Neural crest cell (in vitro differentiated cells): ENCODE measurements at regions not wholly inside any gene's neighbourhood (a gene's known extent, or its start where the extent isn't known, plus 50 kb on each side); places are given as distances from the start of the nearest gene placed in this dataset.

ENCODE experiments used
- DNase-seq: peaks from one replicate; pipeline ENCODE4 v3.0.0; 2021; ENCODE audit warnings: low read depth, mixed read lengths, low spot score
- H3K27ac Mint-ChIP-seq: one replicate; pipeline ENCODE4 v1.8.0; 2021; ENCODE audit warnings: mild to moderate bottlenecking, mixed read lengths; ENCODE audit not compliant: unreplicated experiment
- H3K27me3 Mint-ChIP-seq: 2 replicates; pipeline ENCODE4 v1.8.0; 2021; ENCODE audit warnings: low read depth, mild to moderate bottlenecking, mixed read lengths
- H3K36me3 Mint-ChIP-seq: 2 replicates; pipeline ENCODE4 v1.8.0; 2021; ENCODE audit warnings: low read depth, mild to moderate bottlenecking, mixed read lengths
- H3K4me1 Mint-ChIP-seq: 2 replicates; pipeline ENCODE4 v1.8.0; 2021; ENCODE audit warnings: mixed read lengths
- H3K4me3 Mint-ChIP-seq: one replicate; pipeline ENCODE4 v1.8.0; 2021; ENCODE audit warnings: mild to moderate bottlenecking, mixed read lengths
- H3K9me3 Mint-ChIP-seq: 2 replicates; pipeline ENCODE4 v1.8.0; 2021; ENCODE audit warnings: mixed read lengths
- CTCF ChIP-seq: fragments of 200-600 bp; sonication (generic); conservative IDR thresholded peaks from 2 replicates; pipeline ENCODE4 v1.5.0; 2021; ENCODE audit warnings: antibody characterized with exemption, mild to moderate bottlenecking

- no peaks in the 10 kb centered on the region for H3K27me3 Mint-ChIP-seq
- no peaks in the 10 kb centered on the region for H3K36me3 Mint-ChIP-seq
- no peak for TF ChIP-seq CTCF
- no peaks in the 10 kb centered on the region for H3K9me3 Mint-ChIP-seq
- no peak for DNase-seq
- no peak overlapping the region for H3K27ac Mint-ChIP-seq
- no peak overlapping the region for H3K4me3 Mint-ChIP-seq
- no peaks in the 10 kb centered on the region for H3K4me1 Mint-ChIP-seq
Measured at GRCh38 chr7:118053353-118053752, 130.6 kb upstream of the LSM8 start.

- no peak for DNase-seq
- no peaks in the 10 kb centered on the region for H3K4me1 Mint-ChIP-seq
- no peak overlapping the region for H3K4me3 Mint-ChIP-seq
- no peak for TF ChIP-seq CTCF
- no peaks in the 10 kb centered on the region for H3K9me3 Mint-ChIP-seq
- no peak overlapping the region for H3K27ac Mint-ChIP-seq
- H3K27me3 Mint-ChIP-seq: no peaks in the 10 kb centered on the region
- H3K36me3 Mint-ChIP-seq: no peaks in the 10 kb centered on the region
Measured at GRCh38 chr7:118054529-118054928, 129.4 kb upstream of the LSM8 start.

GRCh38 chr7:118055647-118056046, 128.3 kb upstream of the LSM8 start:
- H3K27ac Mint-ChIP-seq: no peak overlapping the region
- no peaks in the 10 kb centered on the region for H3K9me3 Mint-ChIP-seq
- H3K27me3 Mint-ChIP-seq: no peaks in the 10 kb centered on the region
- H3K4me3 Mint-ChIP-seq: no peak overlapping the region
- no peaks in the 10 kb centered on the region for H3K4me1 Mint-ChIP-seq
- no peak for TF ChIP-seq CTCF
- no peaks in the 10 kb centered on the region for H3K36me3 Mint-ChIP-seq
- DNase-seq: no peak

- H3K27me3 Mint-ChIP-seq: no peaks in the 10 kb centered on the region
- H3K4me1 Mint-ChIP-seq: no peaks in the 10 kb centered on the region
- H3K27ac Mint-ChIP-seq: no peak overlapping the region
- H3K9me3 Mint-ChIP-seq: no peaks in the 10 kb centered on the region
- no peak for TF ChIP-seq CTCF
- DNase-seq: no peak
- H3K4me3 Mint-ChIP-seq: no peak overlapping the region
- H3K36me3 Mint-ChIP-seq: no peaks in the 10 kb centered on the region
Measured at GRCh38 chr7:118057404-118057803, 126.6 kb upstream of the LSM8 start.

- no peak for TF ChIP-seq CTCF
- Mint-ChIP-seq H3K4me3 (no peak overlapping the region), H3K9me3 (no peaks in the 10 kb centered on the region), H3K4me1 (no peaks in the 10 kb centered on the region), H3K36me3 (no peaks in the 10 kb centered on the region), H3K27me3 (no peaks in the 10 kb centered on the region), H3K27ac (no peak overlapping the region)
- DNase-seq: no peak
Measured at GRCh38 chr7:118059209-118059608, 124.8 kb upstream of the LSM8 start.

GRCh38 chr7:118060692-118061091, 123.3 kb upstream of the LSM8 start:
- Mint-ChIP-seq H3K4me1 (no peaks in the 10 kb centered on the region), H3K36me3 (no peaks in the 10 kb centered on the region), H3K27ac (no peak overlapping the region), H3K4me3 (no peak overlapping the region), H3K27me3 (no peaks in the 10 kb centered on the region), H3K9me3 (no peaks in the 10 kb centered on the region)
- DNase-seq: no peak
- no peak for TF ChIP-seq CTCF
